ENCODE measurements at regions not wholly inside any gene's neighbourhood (a gene's known extent, or its start where the extent isn't known, plus 50 kb on each side); places are given as distances from the start of the nearest gene placed in this dataset.

DNA sequence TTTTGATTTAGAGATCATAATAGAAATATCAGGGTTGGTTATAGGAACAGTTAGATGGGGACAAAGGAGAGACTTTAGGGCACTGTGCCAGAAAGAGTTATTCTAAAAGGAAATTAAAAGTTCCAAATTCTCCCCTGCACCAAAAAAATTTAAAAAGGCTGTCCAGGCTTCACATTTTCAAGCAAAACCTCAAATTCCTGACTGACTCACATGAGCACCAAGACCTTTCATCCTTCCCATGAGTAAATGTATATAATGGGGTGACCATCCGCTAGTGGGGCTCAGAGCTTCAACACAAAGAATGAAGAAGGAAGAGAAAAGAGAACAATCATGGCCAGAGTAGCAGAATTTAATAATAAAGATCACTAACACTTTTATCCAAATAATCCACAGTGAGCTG, 131.6 kb upstream of the MROH9 start:
- CTCF ChIA-PET, result no interaction called here
- no TSS peak for BruUV-seq (replicated peaks)
- H3K36me3 ChIP-seq (ENCODE audit: control insufficient read depth, insufficient read depth, low read length), result no peaks in the 10 kb centered on the region
- H3K4me3 ChIP-seq (ENCODE audit: low read depth in 2 of 2, low read length in 2 of 2), result no peak overlapping the region
- no peak for TF ChIP-seq POLR2AphosphoS5 (IDR thresholded peaks at IDR 0.05; ENCODE audit: low read depth, low read length)
- TF ChIP-seq SIN3A (IDR thresholded peaks at IDR 0.05; ENCODE audit: borderline replicate concordance, insufficient read depth, low read depth, low read length), result no peak
- TF ChIP-seq TCF7L2 (IDR thresholded peaks at IDR 0.05; ENCODE audit: low read depth, low read length), result no peak
- TF ChIP-seq, protein P1, sequence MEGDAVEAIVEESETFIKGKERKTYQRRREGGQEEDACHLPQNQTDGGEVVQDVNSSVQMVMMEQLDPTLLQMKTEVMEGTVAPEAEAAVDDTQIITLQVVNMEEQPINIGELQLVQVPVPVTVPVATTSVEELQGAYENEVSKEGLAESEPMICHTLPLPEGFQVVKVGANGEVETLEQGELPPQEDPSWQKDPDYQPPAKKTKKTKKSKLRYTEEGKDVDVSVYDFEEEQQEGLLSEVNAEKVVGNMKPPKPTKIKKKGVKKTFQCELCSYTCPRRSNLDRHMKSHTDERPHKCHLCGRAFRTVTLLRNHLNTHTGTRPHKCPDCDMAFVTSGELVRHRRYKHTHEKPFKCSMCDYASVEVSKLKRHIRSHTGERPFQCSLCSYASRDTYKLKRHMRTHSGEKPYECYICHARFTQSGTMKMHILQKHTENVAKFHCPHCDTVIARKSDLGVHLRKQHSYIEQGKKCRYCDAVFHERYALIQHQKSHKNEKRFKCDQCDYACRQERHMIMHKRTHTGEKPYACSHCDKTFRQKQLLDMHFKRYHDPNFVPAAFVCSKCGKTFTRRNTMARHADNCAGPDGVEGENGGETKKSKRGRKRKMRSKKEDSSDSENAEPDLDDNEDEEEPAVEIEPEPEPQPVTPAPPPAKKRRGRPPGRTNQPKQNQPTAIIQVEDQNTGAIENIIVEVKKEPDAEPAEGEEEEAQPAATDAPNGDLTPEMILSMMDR (IDR thresholded peaks at IDR 0.05), result no peak
- TF ChIP-seq, protein P2, sequence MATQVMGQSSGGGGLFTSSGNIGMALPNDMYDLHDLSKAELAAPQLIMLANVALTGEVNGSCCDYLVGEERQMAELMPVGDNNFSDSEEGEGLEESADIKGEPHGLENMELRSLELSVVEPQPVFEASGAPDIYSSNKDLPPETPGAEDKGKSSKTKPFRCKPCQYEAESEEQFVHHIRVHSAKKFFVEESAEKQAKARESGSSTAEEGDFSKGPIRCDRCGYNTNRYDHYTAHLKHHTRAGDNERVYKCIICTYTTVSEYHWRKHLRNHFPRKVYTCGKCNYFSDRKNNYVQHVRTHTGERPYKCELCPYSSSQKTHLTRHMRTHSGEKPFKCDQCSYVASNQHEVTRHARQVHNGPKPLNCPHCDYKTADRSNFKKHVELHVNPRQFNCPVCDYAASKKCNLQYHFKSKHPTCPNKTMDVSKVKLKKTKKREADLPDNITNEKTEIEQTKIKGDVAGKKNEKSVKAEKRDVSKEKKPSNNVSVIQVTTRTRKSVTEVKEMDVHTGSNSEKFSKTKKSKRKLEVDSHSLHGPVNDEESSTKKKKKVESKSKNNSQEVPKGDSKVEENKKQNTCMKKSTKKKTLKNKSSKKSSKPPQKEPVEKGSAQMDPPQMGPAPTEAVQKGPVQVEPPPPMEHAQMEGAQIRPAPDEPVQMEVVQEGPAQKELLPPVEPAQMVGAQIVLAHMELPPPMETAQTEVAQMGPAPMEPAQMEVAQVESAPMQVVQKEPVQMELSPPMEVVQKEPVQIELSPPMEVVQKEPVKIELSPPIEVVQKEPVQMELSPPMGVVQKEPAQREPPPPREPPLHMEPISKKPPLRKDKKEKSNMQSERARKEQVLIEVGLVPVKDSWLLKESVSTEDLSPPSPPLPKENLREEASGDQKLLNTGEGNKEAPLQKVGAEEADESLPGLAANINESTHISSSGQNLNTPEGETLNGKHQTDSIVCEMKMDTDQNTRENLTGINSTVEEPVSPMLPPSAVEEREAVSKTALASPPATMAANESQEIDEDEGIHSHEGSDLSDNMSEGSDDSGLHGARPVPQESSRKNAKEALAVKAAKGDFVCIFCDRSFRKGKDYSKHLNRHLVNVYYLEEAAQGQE (IDR thresholded peaks at IDR 0.05; ENCODE audit: insufficient read depth in 1 of 2, low read depth in 2 of 2, low read length in 1 of 2), result no peak
- POLR2A ChIA-PET, result no interaction called here
- H3K4me1 ChIP-seq (ENCODE audit: control insufficient read depth, insufficient read depth, low read length), result no peaks in the 10 kb centered on the region
- H3K27ac ChIP-seq (ENCODE audit: low read length), result no peak overlapping the region
- in situ Hi-C loops (cut with HindIII; ENCODE audit: low pct_unique_long_range_greater_than_20kb, low sequenced_read_pairs), result no loop called here
- H3K27me3 ChIP-seq (ENCODE audit: control insufficient read depth, insufficient read depth, low read length), result no peaks in the 10 kb centered on the region
- no peaks in the 10 kb centered on the region for H3K9me3 ChIP-seq (ENCODE audit: control insufficient read depth, insufficient read depth, low read depth, low read length)
- no peak for ATAC-seq
- intact Hi-C loops (cut with micrococcal nuclease; ENCODE audit: unreplicated experiment), result no loop called here
- no peak for DNase-seq (ENCODE audit: low read depth, low spot score)

DNA sequence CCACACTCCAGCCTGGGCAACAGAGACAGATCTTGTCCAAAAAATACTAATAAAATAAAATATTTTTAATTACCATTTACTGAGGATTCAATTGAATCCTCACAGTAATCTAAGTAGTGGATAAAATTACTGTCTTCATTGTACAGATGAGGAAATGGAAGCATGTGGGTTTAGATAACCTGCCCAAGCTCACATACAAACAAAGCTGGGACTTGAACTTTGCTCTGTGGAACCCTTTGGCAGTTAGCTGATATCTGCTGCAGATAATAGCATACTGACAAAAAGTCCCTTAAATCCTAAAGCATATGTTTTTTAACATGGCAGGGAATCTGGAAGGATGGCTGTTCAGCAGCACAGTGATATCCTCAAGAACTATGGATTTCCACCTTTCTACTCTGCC, 130.9 kb upstream of the MROH9 start:
- H3K9me3 ChIP-seq (ENCODE audit: control insufficient read depth, insufficient read depth, low read depth, low read length), result no peaks in the 10 kb centered on the region
- in situ Hi-C loops (cut with HindIII; ENCODE audit: low pct_unique_long_range_greater_than_20kb, low sequenced_read_pairs) (no loop called here), intact Hi-C loops (cut with micrococcal nuclease; ENCODE audit: unreplicated experiment) (no loop called here)
- H3K27me3 ChIP-seq (ENCODE audit: control insufficient read depth, insufficient read depth, low read length), result no peaks in the 10 kb centered on the region
- H3K4me3 ChIP-seq (ENCODE audit: low read depth in 2 of 2, low read length in 2 of 2), result no peak overlapping the region
- no peaks in the 10 kb centered on the region for H3K36me3 ChIP-seq (ENCODE audit: control insufficient read depth, insufficient read depth, low read length)
- BruUV-seq (replicated peaks), result no TSS peak
- DNase-seq (ENCODE audit: low read depth, low spot score) (no peak), ATAC-seq (no peak)
- H3K27ac ChIP-seq (ENCODE audit: low read length), result no peak overlapping the region
- CTCF ChIA-PET, result no interaction called here
- H3K4me1 ChIP-seq (ENCODE audit: control insufficient read depth, insufficient read depth, low read length), result no peaks in the 10 kb centered on the region
- POLR2A ChIA-PET, result no interaction called here
- TF ChIP-seq, protein P2 (IDR thresholded peaks at IDR 0.05; ENCODE audit: insufficient read depth in 1 of 2, low read depth in 2 of 2, low read length in 1 of 2), result no peak
- TF ChIP-seq TCF7L2 (IDR thresholded peaks at IDR 0.05; ENCODE audit: low read depth, low read length), result no peak
- TF ChIP-seq SIN3A (IDR thresholded peaks at IDR 0.05; ENCODE audit: borderline replicate concordance, insufficient read depth, low read depth, low read length), result no peak
- TF ChIP-seq POLR2AphosphoS5 (IDR thresholded peaks at IDR 0.05; ENCODE audit: low read depth, low read length), result no peak
- TF ChIP-seq, protein P1 (IDR thresholded peaks at IDR 0.05), result no peak
